ENCODE measurements at regions not wholly inside any gene's neighbourhood (a gene's known extent, or its start where the extent isn't known, plus 50 kb on each side); places are given as distances from the start of the nearest gene placed in this dataset.

GRCh38 chr1:57638239-57638638 lies 214.4 kb upstream of the DAB1 start:
- no peak for TF ChIP-seq EGR1 (IDR thresholded peaks at IDR 0.05)
- no peak for TF ChIP-seq USF1 (IDR thresholded peaks at IDR 0.05)
- TF ChIP-seq, protein P1, sequence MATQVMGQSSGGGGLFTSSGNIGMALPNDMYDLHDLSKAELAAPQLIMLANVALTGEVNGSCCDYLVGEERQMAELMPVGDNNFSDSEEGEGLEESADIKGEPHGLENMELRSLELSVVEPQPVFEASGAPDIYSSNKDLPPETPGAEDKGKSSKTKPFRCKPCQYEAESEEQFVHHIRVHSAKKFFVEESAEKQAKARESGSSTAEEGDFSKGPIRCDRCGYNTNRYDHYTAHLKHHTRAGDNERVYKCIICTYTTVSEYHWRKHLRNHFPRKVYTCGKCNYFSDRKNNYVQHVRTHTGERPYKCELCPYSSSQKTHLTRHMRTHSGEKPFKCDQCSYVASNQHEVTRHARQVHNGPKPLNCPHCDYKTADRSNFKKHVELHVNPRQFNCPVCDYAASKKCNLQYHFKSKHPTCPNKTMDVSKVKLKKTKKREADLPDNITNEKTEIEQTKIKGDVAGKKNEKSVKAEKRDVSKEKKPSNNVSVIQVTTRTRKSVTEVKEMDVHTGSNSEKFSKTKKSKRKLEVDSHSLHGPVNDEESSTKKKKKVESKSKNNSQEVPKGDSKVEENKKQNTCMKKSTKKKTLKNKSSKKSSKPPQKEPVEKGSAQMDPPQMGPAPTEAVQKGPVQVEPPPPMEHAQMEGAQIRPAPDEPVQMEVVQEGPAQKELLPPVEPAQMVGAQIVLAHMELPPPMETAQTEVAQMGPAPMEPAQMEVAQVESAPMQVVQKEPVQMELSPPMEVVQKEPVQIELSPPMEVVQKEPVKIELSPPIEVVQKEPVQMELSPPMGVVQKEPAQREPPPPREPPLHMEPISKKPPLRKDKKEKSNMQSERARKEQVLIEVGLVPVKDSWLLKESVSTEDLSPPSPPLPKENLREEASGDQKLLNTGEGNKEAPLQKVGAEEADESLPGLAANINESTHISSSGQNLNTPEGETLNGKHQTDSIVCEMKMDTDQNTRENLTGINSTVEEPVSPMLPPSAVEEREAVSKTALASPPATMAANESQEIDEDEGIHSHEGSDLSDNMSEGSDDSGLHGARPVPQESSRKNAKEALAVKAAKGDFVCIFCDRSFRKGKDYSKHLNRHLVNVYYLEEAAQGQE (IDR thresholded peaks at IDR 0.05; ENCODE audit: low read depth): no peak
- TF ChIP-seq YY1 (IDR thresholded peaks at IDR 0.05; ENCODE audit: low read depth): no peak
- no peak for TF ChIP-seq RAD21 (IDR thresholded peaks at IDR 0.05; ENCODE audit: low read depth)
- TF ChIP-seq CEBPB (IDR thresholded peaks at IDR 0.05): no peak

- TF ChIP-seq MAX (IDR thresholded peaks at IDR 0.05) (no peak), NFIC (IDR thresholded peaks at IDR 0.05) (no peak), EP300 (IDR thresholded peaks at IDR 0.05; ENCODE audit: borderline replicate concordance) (no peak), ZBTB7A (IDR thresholded peaks at IDR 0.05; ENCODE audit: low read depth) (no peak), TAF1 (IDR thresholded peaks at IDR 0.05; ENCODE audit: low read depth) (no peak), TCF12 (IDR thresholded peaks at IDR 0.05; ENCODE audit: low read depth) (no peak), EGR1 (IDR thresholded peaks at IDR 0.05) (no peak), FOXM1 (IDR thresholded peaks at IDR 0.05; ENCODE audit: borderline replicate concordance, low read depth) (no peak), RAD21 (IDR thresholded peaks at IDR 0.05; ENCODE audit: low read depth) (no peak), USF1 (IDR thresholded peaks at IDR 0.05) (no peak), CEBPB (IDR thresholded peaks at IDR 0.05) (no peak), CREB1 (IDR thresholded peaks at IDR 0.05; ENCODE audit: low read depth) (no peak), TEAD4 (IDR thresholded peaks at IDR 0.05) (no peak), YY1 (IDR thresholded peaks at IDR 0.05; ENCODE audit: low read depth) (no peak)
- TF ChIP-seq, protein P1 (IDR thresholded peaks at IDR 0.05; ENCODE audit: low read depth): no peak
These were observed 213.3 kb upstream of the DAB1 start for GRCh38 chr1:57637155-57637554.

GRCh38 chr1:57633881-57634280 lies 210.0 kb upstream of the DAB1 start:
- TF ChIP-seq RAD21 (IDR thresholded peaks at IDR 0.05; ENCODE audit: low read depth) (no peak), FOXM1 (IDR thresholded peaks at IDR 0.05; ENCODE audit: borderline replicate concordance, low read depth) (no peak)

GRCh38 chr1:57633056-57633455 lies 209.2 kb upstream of the DAB1 start:
- TF ChIP-seq YY1 (IDR thresholded peaks at IDR 0.05; ENCODE audit: low read depth) (no peak), CREB1 (IDR thresholded peaks at IDR 0.05; ENCODE audit: low read depth) (no peak), CEBPB (IDR thresholded peaks at IDR 0.05) (no peak), RAD21 (IDR thresholded peaks at IDR 0.05; ENCODE audit: low read depth) (no peak), ZBTB7A (IDR thresholded peaks at IDR 0.05; ENCODE audit: low read depth) (no peak), TEAD4 (IDR thresholded peaks at IDR 0.05) (no peak), EGR1 (IDR thresholded peaks at IDR 0.05) (no peak), FOXM1 (IDR thresholded peaks at IDR 0.05; ENCODE audit: borderline replicate concordance, low read depth) (no peak), TCF12 (IDR thresholded peaks at IDR 0.05; ENCODE audit: low read depth) (no peak), EP300 (IDR thresholded peaks at IDR 0.05; ENCODE audit: borderline replicate concordance) (no peak), TAF1 (IDR thresholded peaks at IDR 0.05; ENCODE audit: low read depth) (no peak), USF1 (IDR thresholded peaks at IDR 0.05) (no peak), NFIC (IDR thresholded peaks at IDR 0.05) (no peak), MAX (IDR thresholded peaks at IDR 0.05) (no peak)
- TF ChIP-seq, protein P1 (IDR thresholded peaks at IDR 0.05; ENCODE audit: low read depth): no peak

All from Ishikawa (cell line).